Psoas muscle (tissue), 7 donors: ENCODE measurements at regions not wholly inside any gene's neighbourhood (a gene's known extent, or its start where the extent isn't known, plus 50 kb on each side); places are given as distances from the start of the nearest gene placed in this dataset.

ENCODE experiments used
- ATAC-seq, 4 donors: fragments of 200-7000 bp; cut with Tn5 transposase; one replicate each; pipeline ENCODE4 v1.9.1; 2020; ENCODE audit warnings: moderate library complexity in 3 of 4, mild to moderate bottlenecking in 2 of 4
- DNase-seq, 2 donors: peaks; one replicate each; pipeline ENCODE4 v3.0.0-alpha.2; 2020
- H3K27ac ChIP-seq: fragments of 200-600 bp; one replicate; pipeline ENCODE4 v1.8.0; 2022
- H3K27me3 ChIP-seq, 3 donors: fragments of 200-600 bp in 1 of 3; one replicate each; pipeline versions ENCODE4 v1.6.1 to v1.8.0; 2013 to 2022; ENCODE audit warnings: low read length in 2 of 3, mild to moderate bottlenecking in 2 of 3, moderate library complexity in 1 of 3; ENCODE audit not compliant: insufficient read depth in 3 of 3
- H3K36me3 ChIP-seq, 2 donors: fragments of 200-600 bp in 1 of 2; one replicate each; pipeline versions ENCODE4 v1.6.1 to v1.8.0; 2013 to 2022; ENCODE audit warnings: low read depth in 1 of 2, mild to moderate bottlenecking in 1 of 2, moderate library complexity in 1 of 2; ENCODE audit not compliant: insufficient read depth in 1 of 2
- H3K4me1 ChIP-seq: fragments of 200-600 bp; one replicate; pipeline ENCODE4 v1.8.0; 2022
- H3K4me3 ChIP-seq: fragments of 200-600 bp; one replicate; pipeline ENCODE4 v1.8.0; 2022; ENCODE audit warnings: mild to moderate bottlenecking
- H3K9me3 ChIP-seq: fragments of 200-600 bp; one replicate; pipeline ENCODE4 v1.8.0; 2022
- WGBS, 3 donors: extraction: QIAGEN DNeasy Blood & Tissue Kit; methylation state at CpG; one replicate each; pipeline versions ENCODE4 v1.1.6 to v1.1.7; 2013; 5-methylcytosine and 5-hydroxymethylcytosine counted together
- intact Hi-C, 2 donors: fragments of 100-400 bp; cut with DNase I; formaldehyde crosslinking; loops; one replicate each; pipeline versions ENCODE4 v1.11.0 to v1.14.2; 2022
- TF ChIP-seq, protein P1 (sequence below): fragments of 200-600 bp; IDR thresholded peaks from one replicate; pipeline ENCODE4 v1.8.0; 2022; ENCODE audit warnings: antibody characterized with exemption
- donor health status: healthy with polysubstance abuse.
- donor health status: DM: no; HTN: no; CAD: no; lungs with moderate emphysema.
- donor health status: Bipolar disorder and iron deficiency.
- donor health status: healthy.
- donor health status: DM: yes; HTN: yes; CAD: no.
- donor health status: DM: no; HTN: no; CAD: no.
- donor health status: DM: yes; HTN: yes; CAD: no.

DNA sequence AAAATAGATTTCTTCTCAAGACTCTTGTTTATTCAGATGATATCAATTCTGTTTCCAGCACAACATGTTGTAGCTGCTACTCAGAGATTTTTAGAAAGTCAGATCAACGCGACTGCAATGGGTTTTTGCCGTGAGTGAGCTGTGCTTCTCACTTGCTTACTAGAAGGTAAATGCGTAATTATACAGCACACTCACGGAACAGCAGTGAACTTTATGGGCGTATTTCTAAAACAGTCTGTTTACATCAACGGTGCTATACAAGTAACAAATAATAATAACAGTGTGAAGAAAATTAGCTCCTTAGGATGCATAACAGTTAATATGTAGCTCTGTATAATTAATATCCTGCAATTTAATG, 533.6 kb downstream of the RNF144A start:
- Histone ChIP-seq H3K9me3 (no peaks in the 10 kb centered on the region), H3K27me3 (peaks cover 0 to 4% (median 0%) of the 10 kb centered on the region in 3 donors), H3K36me3 (no peaks in the 10 kb centered on the region), H3K27ac (no peak overlapping the region), H3K4me3 (no peak overlapping the region), H3K4me1 (no peaks in the 10 kb centered on the region)
- DNase-seq (no peak), ATAC-seq (no peak)
- 85 to 88% (median 85%) methylated on average over 7 of the region's 7 CpGs for WGBS, 3 donors
- TF ChIP-seq, protein P1, sequence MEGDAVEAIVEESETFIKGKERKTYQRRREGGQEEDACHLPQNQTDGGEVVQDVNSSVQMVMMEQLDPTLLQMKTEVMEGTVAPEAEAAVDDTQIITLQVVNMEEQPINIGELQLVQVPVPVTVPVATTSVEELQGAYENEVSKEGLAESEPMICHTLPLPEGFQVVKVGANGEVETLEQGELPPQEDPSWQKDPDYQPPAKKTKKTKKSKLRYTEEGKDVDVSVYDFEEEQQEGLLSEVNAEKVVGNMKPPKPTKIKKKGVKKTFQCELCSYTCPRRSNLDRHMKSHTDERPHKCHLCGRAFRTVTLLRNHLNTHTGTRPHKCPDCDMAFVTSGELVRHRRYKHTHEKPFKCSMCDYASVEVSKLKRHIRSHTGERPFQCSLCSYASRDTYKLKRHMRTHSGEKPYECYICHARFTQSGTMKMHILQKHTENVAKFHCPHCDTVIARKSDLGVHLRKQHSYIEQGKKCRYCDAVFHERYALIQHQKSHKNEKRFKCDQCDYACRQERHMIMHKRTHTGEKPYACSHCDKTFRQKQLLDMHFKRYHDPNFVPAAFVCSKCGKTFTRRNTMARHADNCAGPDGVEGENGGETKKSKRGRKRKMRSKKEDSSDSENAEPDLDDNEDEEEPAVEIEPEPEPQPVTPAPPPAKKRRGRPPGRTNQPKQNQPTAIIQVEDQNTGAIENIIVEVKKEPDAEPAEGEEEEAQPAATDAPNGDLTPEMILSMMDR, result no peak
- intact Hi-C loops, result no loop called here

- H3K27ac ChIP-seq, result no peak overlapping the region
- no peaks in the 10 kb centered on the region for H3K36me3 ChIP-seq
- H3K27me3 ChIP-seq, result peaks cover 0 to 4% (median 0%) of the 10 kb centered on the region in 3 donors
- H3K9me3 ChIP-seq, result no peaks in the 10 kb centered on the region
- ATAC-seq (no peak), DNase-seq (no peak)
- TF ChIP-seq, protein P1, result no peak
- 68 to 74% (median 70%) methylated on average over 12 of the region's 12 CpGs for WGBS, 3 donors
- H3K4me3 ChIP-seq, result no peak overlapping the region
- intact Hi-C loops, result no loop called here
- H3K4me1 ChIP-seq, result no peaks in the 10 kb centered on the region
Measured at GRCh38 chr2:7452110-7452876, 535.1 kb downstream of the RNF144A start.

DNA sequence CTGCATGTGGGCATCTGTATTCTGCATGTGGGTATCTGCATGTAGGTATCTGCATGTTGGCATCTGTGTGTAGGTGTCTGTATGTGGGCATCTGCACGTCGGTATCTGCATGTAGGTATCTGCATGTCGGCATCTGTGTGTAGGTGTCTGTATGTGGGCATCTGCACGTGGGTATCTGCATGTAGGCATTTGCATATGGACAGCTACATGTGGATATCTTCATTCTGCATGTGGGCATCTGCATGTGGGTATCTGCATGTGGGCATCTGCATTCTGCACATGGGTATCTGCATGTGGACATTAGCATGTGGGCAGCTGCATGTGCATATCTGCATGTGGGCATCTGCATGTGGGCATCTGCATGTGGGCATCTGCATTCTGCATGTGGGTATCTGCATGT, 537.4 kb downstream of the RNF144A start:
- no peaks in the 10 kb centered on the region for H3K4me1 ChIP-seq
- H3K9me3 ChIP-seq, result no peaks in the 10 kb centered on the region
- TF ChIP-seq, protein P1, result no peak
- WGBS, 3 donors, result 82 to 93% (median 91%) methylated on average over 4 of the region's 4 CpGs
- ATAC-seq (no peak), DNase-seq (no peak)
- H3K36me3 ChIP-seq, result no peaks in the 10 kb centered on the region
- H3K27me3 ChIP-seq, result peaks cover 0 to 4% (median 0%) of the 10 kb centered on the region in 3 donors
- no peak overlapping the region for H3K4me3 ChIP-seq
- H3K27ac ChIP-seq, result no peak overlapping the region
- intact Hi-C loops, result no loop called here

DNA sequence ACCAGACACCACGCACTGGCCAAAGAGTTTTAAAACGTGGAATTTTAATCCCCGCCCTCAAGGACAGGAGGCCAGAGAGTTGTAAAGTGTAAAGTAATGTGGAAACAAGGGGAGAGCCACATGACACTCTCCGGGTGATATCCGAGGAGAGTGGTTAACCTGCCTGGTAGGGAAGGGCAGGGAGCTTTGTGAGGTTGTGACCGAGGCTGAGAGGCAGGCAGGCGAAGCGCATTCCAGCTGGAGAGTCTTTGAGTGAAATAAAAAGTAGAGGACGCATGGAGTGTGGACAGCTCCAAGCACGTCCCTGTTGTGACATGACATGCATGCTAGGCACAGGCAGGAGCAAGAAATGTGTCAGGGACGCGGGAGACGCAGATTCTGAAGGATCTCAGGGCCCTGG, 539.5 kb downstream of the RNF144A start:
- WGBS, 3 donors, result 41 to 47% (median 42%) methylated on average over 13 of the region's 13 CpGs
- Histone ChIP-seq H3K36me3 (no peaks in the 10 kb centered on the region), H3K27ac (no peak overlapping the region), H3K9me3 (no peaks in the 10 kb centered on the region), H3K27me3 (peaks cover 0 to 4% (median 0%) of the 10 kb centered on the region in 3 donors), H3K4me1 (no peaks in the 10 kb centered on the region), H3K4me3 (no peak overlapping the region)
- DNase-seq (no peak), ATAC-seq (no peak)
- TF ChIP-seq, protein P1, result no peak
- intact Hi-C loops, result no loop called here

- H3K27ac ChIP-seq, result no peak overlapping the region
- ATAC-seq (no peak), DNase-seq (no peak)
- H3K36me3 ChIP-seq, result no peaks in the 10 kb centered on the region
- intact Hi-C loops, result no loop called here
- H3K4me3 ChIP-seq, result no peak overlapping the region
- no peaks in the 10 kb centered on the region for H3K4me1 ChIP-seq
- TF ChIP-seq, protein P1, result no peak
- peaks cover 0 to 4% (median 0%) of the 10 kb centered on the region in 3 donors for H3K27me3 ChIP-seq
- no peaks in the 10 kb centered on the region for H3K9me3 ChIP-seq
- WGBS, 3 donors, result 93 to 98% (median 95%) methylated on average over 2 of the region's 2 CpGs
Measured at GRCh38 chr2:7458066-7458465, 540.9 kb downstream of the RNF144A start.
